ENCODE measurements at regions not wholly inside any gene's neighbourhood (a gene's known extent, or its start where the extent isn't known, plus 50 kb on each side); places are given as distances from the start of the nearest gene placed in this dataset.

- TF ChIP-seq CTCF (IDR thresholded peaks at IDR 0.05; ENCODE audit: low read depth, low read length) (no peak), POLR2A (IDR thresholded peaks at IDR 0.05; ENCODE audit: extremely low read depth, insufficient read length) (no peak), MYC (IDR thresholded peaks at IDR 0.05; ENCODE audit: low read depth, low read length) (no peak)
- TF ChIP-seq, protein P1, sequence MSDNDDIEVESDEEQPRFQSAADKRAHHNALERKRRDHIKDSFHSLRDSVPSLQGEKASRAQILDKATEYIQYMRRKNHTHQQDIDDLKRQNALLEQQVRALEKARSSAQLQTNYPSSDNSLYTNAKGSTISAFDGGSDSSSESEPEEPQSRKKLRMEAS (IDR thresholded peaks at IDR 0.05; ENCODE audit: low read depth, low read length): no peak
Observed at GRCh38 chr1:157286646-157287420, 148.6 kb upstream of the ETV3 start.

All from NB4 (cell line).